Stimulated activated CD8-positive, alpha-beta memory T cell treated with anti-CD3 and anti-CD28 coated beads, Interleukin-12 subunit alpha, Interleukin-12 subunit beta, amount 100 ng/mL, for 1 hour (primary cell): ENCODE measurements at regions not wholly inside any gene's neighbourhood (a gene's known extent, or its start where the extent isn't known, plus 50 kb on each side); places are given as distances from the start of the nearest gene placed in this dataset.

Source experiments
- DNase-seq: peaks from one replicate; pipeline ENCODE4 v3.0.0-alpha.2; 2020; ENCODE audit warnings: low read depth

GRCh38 chr1:36542024-36542961, 59.6 kb upstream of the CSF3R start:
- no peak for DNase-seq

- no peak for DNase-seq
Observed at GRCh38 chr1:36540056-36540455, 57.3 kb upstream of the CSF3R start.

GRCh38 chr1:36539526-36539925, 56.8 kb upstream of the CSF3R start:
- no peak for DNase-seq

DNA sequence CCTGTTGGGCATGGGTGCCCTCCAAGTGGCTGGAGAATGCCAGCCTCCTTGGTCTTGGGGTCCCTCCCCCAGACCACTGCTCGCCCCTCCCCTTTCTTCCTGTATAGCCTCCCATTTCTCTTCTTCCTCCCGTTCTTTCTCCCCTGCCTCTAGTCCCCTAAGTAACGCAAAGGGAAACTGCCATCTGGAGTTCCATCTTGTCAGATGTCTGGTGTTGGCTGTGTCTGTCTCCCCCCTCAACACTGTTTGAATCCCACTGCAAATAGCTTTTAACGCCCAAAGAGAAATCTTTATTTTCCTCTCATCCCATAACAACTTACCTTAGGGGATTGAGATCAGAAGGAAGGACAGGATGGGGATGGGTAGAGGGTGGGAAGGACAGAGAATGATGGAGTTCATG, 55.3 kb upstream of the CSF3R start:
- DNase-seq: no peak

- DNase-seq: no peak
Observed at GRCh38 chr1:36537190-36537768, 54.6 kb upstream of the CSF3R start.

GRCh38 chr1:36536727-36537126, 54.0 kb upstream of the CSF3R start:
- no peak for DNase-seq

DNA sequence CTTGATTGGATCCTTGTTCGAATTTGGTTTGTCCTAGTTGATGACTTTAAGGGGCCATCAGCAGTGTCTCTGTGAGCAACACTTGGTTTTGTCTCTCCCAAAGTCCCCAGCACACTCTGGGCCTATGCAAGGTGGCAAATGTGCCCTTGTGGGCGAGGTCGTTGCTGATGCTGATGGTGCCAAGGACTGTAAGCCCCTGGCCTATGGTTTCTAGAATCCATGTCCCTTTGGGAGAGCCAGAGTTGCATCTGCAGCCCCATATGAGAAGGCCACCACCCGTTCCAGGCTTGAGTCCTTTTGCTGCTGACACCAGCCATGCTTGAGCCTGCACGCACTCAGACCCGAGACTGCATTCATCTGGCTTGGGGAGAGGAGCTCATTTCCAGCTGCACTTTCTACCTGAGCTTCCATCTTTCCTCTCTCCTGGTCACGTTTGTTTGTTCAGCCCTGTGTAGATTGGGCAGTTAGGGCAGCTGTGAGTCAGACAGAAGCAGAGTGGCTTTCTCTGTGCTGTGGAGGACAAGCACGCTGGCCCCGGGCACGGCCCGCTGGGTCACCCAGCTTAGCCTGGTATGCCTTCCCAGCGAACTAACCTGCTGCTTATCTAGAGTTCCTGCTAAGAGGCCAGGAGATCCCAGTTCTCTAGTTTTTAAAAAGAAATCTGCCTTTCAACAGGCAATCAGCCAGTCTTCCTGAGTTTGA, 52.1 kb upstream of the CSF3R start:
- DNase-seq: no peak

DNA sequence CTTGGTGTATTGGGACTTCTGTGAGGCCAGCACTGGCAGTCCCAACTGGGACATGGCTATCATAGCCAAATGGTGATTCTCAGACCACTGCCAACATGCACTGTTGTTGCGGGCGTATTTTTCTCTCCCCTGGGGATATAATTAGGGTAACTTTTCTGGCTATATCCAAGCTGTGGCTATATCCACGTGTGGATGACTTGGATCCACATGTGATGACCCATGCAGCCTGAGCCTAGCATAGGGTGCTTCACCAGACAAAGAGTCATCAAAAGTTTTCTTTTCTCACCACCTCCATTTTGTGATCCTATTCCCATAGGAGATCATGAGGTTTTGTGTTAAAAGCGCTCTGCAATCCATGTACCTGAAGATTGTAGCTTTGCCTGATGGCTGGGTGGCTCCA, 51.2 kb upstream of the CSF3R start:
- DNase-seq: no peak

- no peak for DNase-seq
Observed at GRCh38 chr1:36532810-36533401, 50.2 kb upstream of the CSF3R start.
